HUDEP-2 (cell line): ENCODE measurements at regions not wholly inside any gene's neighbourhood (a gene's known extent, or its start where the extent isn't known, plus 50 kb on each side); places are given as distances from the start of the nearest gene placed in this dataset.
"Not testable (repeated sequence)": the region's sequence is repeated elsewhere in the genome, so short reads cannot be mapped to it uniquely, and the experiment has no call there.

Experiments
- DNase-seq, 76 experiments: peaks; one replicate each; lab custom pipeline; 2025; ENCODE audit not compliant: unreplicated experiment in 76 of 76; lab: John Stamatoyannopoulos, UW

DNA sequence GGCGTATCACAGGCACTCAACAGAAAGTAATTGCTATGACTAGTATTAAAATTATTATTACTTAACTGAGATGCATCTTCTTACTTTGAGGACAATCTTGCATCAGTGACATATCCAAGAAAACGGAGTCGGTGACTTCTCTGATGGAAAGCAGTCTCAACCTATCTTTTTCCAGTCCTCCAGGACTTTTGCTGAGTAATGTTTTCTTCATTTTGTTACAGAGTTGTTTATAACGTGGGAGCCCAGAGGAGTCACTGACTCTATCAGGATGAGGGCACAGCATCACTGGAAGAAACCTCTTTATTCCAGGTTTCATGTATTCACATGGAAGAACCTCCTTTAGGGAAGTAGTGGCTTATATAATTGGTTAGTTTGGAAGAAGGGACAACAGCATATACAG is 51.5 kb upstream of the MELK start:
- DNase-seq = no peak

DNA sequence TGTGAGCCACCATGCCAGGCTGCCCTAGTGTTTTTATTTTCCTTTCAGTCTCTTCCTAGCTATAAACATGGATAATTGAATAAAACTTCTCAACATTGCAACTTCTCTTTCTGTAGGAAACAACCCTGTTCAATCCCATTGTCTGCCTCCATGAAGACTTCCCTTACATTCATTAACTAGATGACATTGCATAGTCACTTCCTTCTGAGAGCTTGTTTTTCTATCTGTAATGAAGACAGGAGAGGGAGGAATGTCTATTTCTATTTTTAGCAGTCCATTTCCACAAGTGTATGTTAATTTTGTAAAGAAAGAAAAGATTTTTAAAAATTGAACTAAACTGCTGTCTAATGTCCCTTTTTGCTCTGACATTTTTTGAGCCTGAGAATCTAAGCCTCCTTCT is 55.6 kb upstream of the MELK start:
- DNase-seq = no peak

DNA sequence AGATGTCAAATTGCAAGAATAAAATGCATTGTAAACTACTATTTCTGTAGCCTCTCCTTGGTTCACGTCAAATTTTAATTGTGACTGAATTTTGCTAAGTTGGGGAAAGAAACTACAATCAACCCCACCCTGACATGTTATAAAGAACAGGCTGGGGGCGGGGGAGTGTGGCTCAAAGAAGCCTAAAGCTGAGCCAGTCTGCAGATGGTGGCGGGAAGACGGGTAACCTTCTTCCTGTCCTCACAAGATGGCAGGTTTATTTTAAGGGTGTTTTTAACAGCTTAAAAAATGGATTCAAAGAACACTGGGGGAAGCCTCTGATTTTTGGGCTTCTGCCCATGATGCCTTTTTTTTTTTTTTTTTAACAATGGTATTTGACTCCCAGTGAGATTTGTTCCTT is 68.5 kb upstream of the MELK start:
- DNase-seq = no peak

- no peak for DNase-seq
These were observed 69.3 kb upstream of the MELK start for GRCh38 chr9:36503172-36504088.

- no peak for DNase-seq
These were observed 71.0 kb upstream of the MELK start for GRCh38 chr9:36501727-36502126.

- DNase-seq = not testable (repeated sequence)
These were observed 71.8 kb upstream of the MELK start for GRCh38 chr9:36500931-36501330.

- no peak for DNase-seq
These were observed 73.4 kb upstream of the MELK start for GRCh38 chr9:36499174-36499890.

- DNase-seq = not testable (repeated sequence)
These were observed 79.1 kb upstream of the MELK start for GRCh38 chr9:36493564-36493963.

GRCh38 chr9:36492865-36493264 is 79.8 kb upstream of the MELK start:
- DNase-seq = no peak

DNA sequence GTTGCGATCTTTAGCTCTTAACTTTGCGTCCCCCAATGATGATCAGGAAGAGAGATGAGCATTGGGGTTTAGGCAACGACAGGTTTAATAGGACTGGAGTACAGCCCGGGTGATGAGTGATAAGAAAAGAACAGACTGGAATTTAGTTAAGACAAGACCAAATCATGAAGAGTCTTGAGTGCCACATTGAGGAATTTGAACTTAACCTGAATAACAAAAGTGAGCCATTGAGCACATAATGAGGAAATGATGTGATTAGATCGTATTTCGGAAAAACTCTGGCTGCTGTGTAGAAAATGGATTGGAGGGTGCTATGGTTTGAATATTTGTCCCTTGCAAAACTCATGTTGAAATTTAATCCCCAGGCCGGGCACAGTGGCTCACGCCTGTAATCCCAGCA is 83.2 kb upstream of the MELK start:
- no peak for DNase-seq

DNA sequence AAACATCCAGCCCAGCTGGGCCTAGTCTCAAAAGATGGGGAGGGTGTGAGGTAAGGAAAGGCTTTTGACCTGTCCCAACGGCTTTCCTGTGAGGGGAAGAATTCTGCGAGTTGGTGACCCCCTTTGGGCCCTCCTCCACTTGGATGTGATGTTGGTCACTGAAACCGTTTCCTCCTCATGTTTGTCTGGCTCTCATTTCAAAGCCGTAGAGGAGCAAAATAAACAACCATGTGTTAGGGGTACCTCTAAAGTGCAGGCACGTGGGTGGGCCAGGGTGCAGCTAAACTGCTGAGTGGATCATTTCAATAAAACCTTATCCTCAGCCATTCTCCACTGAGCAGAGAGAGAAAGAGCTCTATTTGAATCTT is 84.3 kb upstream of the MELK start:
- DNase-seq = peak in 1 of 76 experiments; percentile 28

GRCh38 chr9:36487482-36488388 is 85.0 kb upstream of the MELK start:
- peak in 74 of 76 experiments; percentile 15 to 91 (median 78) for DNase-seq

GRCh38 chr9:36486933-36487481 is 85.7 kb upstream of the MELK start:
- DNase-seq = peak in 32 of 76 experiments; percentile 3 to 44 (median 22)

GRCh38 chr9:36486329-36486932 is 86.3 kb upstream of the MELK start:
- peak in 16 of 76 experiments; percentile 1 to 44 (median 24) for DNase-seq

GRCh38 chr9:36485647-36486328 is 85.7 kb upstream of the RNF38 start:
- DNase-seq = peak in 2 of 76 experiments; percentile 12 to 16

- no peak for DNase-seq
These were observed 84.1 kb upstream of the RNF38 start for GRCh38 chr9:36484124-36484523.

DNA sequence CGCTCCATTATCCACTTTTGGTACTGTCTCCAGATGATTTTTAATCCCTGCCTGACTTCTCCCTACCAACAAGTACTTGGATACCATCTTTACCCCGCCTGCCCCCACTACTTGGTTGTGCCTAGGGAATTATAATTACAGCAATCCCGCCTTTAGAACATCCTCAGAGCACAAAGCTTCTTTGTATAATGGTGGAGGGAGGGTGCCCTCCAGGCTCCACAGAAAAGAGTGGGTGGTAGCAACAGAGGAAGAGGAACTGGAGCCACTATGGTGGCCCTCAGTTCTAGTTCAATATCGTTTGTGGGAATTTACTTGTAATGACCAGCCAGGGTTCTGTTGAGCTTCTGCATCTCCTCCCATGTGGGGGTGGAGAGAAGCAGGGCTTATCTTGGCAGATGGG is 79.0 kb upstream of the RNF38 start:
- DNase-seq = peak in 3 of 76 experiments; percentile 1 to 24 (median 8)

GRCh38 chr9:36471359-36471758 is 71.3 kb upstream of the RNF38 start:
- no peak for DNase-seq

DNA sequence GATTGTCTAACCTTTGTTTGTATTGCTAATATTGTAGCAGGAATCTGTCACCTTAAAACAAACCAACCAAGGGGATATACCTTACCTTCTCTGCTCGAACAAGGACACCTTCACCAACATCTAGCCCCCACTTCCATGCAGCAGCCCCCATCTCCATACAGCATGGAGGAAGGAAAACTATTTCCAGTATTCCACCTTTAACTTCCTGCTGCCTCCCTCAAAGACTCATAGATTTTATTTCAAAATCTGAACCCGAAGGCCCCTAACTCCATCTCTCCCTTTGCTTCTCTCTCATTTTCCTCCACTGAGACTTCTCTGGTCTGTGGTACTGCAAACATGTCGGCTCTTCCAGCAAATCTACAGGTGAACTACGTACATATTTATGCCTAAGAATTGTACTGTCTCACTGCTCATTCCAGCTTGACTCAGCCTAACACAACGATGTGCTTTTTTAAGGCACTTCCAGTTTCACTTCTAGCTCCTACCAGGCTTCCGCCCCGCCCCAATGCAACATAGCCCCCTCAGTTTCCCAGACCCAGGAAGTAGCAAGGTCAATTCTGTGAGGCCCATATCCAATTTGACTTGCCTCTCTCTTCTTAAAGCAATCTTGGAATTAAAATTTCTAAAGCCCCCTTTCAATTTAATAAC is 70.7 kb upstream of the RNF38 start:
- no peak for DNase-seq
